Caco-2 (cell line): ENCODE measurements at regions not wholly inside any gene's neighbourhood (a gene's known extent, or its start where the extent isn't known, plus 50 kb on each side); places are given as distances from the start of the nearest gene placed in this dataset.

Experiments used
- BruUV-seq: library from RNA; stranded (reverse); fragments of 400-500 nt; replicated peaks from 2 replicates; lab custom pipeline; 2021; lab: Mats Ljungman, UMichigan
- CTCF ChIA-PET: fragments of 300-600 bp; sonication (Branson Sonifier 250); formaldehyde crosslinking; loops from one replicate; lab custom pipeline; 2022; ENCODE audit warnings: antibody characterized with exemption; lab: Charles Lee
- POLR2A ChIA-PET: fragments of 300-600 bp; sonication (Branson Sonifier 250); formaldehyde crosslinking; loops from one replicate; lab custom pipeline; 2022; ENCODE audit warnings: antibody characterized with exemption; lab: Charles Lee
- DNase-seq, 2 experiments: peaks; one replicate each; pipeline versions ENCODE4 v3.0.0 to v3.0.0-alpha.2; 2020 to 2022
- H3K27me3 ChIP-seq: replicated peaks from 2 replicates; pipeline ENCODE4 v1.6.0; 2011; ENCODE audit warnings: low read length; ENCODE audit not compliant: control insufficient read depth, insufficient read depth
- H3K36me3 ChIP-seq: 2 replicates; pipeline ENCODE4 v1.5.1; 2011; ENCODE audit warnings: low read length; ENCODE audit not compliant: control insufficient read depth, insufficient read depth
- H3K4me1 ChIP-seq: fragments of 250-450 bp; sonication (Bioruptor Pico); 2 replicates; pipeline ENCODE4 v1.5.1; 2020; ENCODE audit warnings: mild to moderate bottlenecking
- H3K4me3 ChIP-seq: 2 replicates; pipeline ENCODE4 v1.5.1; 2011; ENCODE audit warnings: low read depth, mild to moderate bottlenecking, control low read depth, low read length
- H3K9me3 ChIP-seq: fragments of 250-450 bp; sonication (Bioruptor Pico); 2 replicates; pipeline ENCODE4 v1.5.1; 2020; ENCODE audit warnings: mild to moderate bottlenecking, moderate library complexity
- H3K27ac Mint-ChIP-seq: one replicate; pipeline ENCODE4 v1.8.0; 2022; ENCODE audit warnings: mixed read lengths; ENCODE audit not compliant: unreplicated experiment
- H3K27me3 Mint-ChIP-seq: one replicate; pipeline ENCODE4 v1.8.0; 2022; ENCODE audit warnings: mixed read lengths; ENCODE audit not compliant: insufficient read depth, unreplicated experiment
- H3K36me3 Mint-ChIP-seq: one replicate; pipeline ENCODE4 v1.8.0; 2022; ENCODE audit warnings: mild to moderate bottlenecking, mixed read lengths; ENCODE audit not compliant: insufficient read depth, unreplicated experiment
- H3K4me1 Mint-ChIP-seq: one replicate; pipeline ENCODE4 v1.8.0; 2022; ENCODE audit warnings: low read depth, mixed read lengths; ENCODE audit not compliant: unreplicated experiment
- H3K4me3 Mint-ChIP-seq: one replicate; pipeline ENCODE4 v1.8.0; 2022; ENCODE audit warnings: mild to moderate bottlenecking, moderate library complexity, mixed read lengths; ENCODE audit not compliant: unreplicated experiment
- H3K9me3 Mint-ChIP-seq: one replicate; pipeline ENCODE4 v1.8.0; 2022; ENCODE audit warnings: mixed read lengths; ENCODE audit not compliant: unreplicated experiment
- CTCF ChIP-seq, 2 experiments: fragments of 200-600 bp in 1 of 2; IDR thresholded peaks; 1 replicate in 1 of 2; 2 replicates in 1 of 2; pipeline versions ENCODE4 v1.5.1 to v1.8.0; 2011 to 2022; ENCODE audit warnings: antibody characterized with exemption in 1 of 2, control low read depth in 1 of 2, inconsistent platforms in 1 of 2, low read depth in 1 of 2, low read length in 1 of 2, mild to moderate bottlenecking in 1 of 2, moderate library complexity in 1 of 2; ENCODE audit not compliant: insufficient read depth in 1 of 2, severe bottlenecking in 1 of 2, unreplicated experiment in 1 of 2
- intact Hi-C: fragments of 100-400 bp; cut with micrococcal nuclease; formaldehyde crosslinking; loops from one replicate; pipeline ENCODE4 v1.10.0; 2022; ENCODE audit not compliant: unreplicated experiment

DNA sequence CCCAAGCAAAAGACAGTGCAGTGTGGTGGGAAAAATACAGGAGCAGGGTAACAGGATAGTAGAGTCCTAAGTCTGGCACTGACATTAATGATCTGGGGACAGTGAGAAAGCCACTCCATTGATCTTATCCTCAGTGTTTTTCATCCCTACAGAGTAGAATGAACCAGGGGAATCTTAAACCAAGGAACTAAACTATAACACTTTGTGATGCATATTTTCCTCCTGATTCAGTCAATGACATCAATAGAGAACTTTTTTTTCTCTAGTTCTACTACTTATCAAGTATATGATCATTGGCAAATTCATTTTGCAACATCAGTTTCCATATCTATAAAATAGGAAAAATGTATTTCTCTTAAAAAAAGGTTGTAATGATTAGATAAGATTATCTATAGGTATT, 151.1 kb downstream of the TMEM26 start:
- Mint-ChIP-seq H3K27ac (no peak overlapping the region), H3K36me3 (no peaks in the 10 kb centered on the region), H3K4me1 (no peaks in the 10 kb centered on the region), H3K9me3 (no peaks in the 10 kb centered on the region), H3K27me3 (peaks cover 12% of the 10 kb centered on the region), H3K4me3 (no peak overlapping the region)
- H3K36me3 ChIP-seq: no peaks in the 10 kb centered on the region
- H3K4me3 ChIP-seq: no peak overlapping the region
- DNase-seq: no peak
- intact Hi-C loops: no loop called here
- no peaks in the 10 kb centered on the region for H3K27me3 ChIP-seq
- POLR2A ChIA-PET: no interaction called here
- CTCF ChIA-PET: no interaction called here
- H3K9me3 ChIP-seq: no peaks in the 10 kb centered on the region
- no TSS peak for BruUV-seq
- H3K4me1 ChIP-seq: no peaks in the 10 kb centered on the region
- TF ChIP-seq CTCF (IDR thresholded peaks at IDR 0.05; ENCODE audit: insufficient read depth in 1 of 2, low read depth in 1 of 2, low read length in 1 of 2, severe bottlenecking in 1 of 2, unreplicated experiment in 1 of 2): no peak

DNA sequence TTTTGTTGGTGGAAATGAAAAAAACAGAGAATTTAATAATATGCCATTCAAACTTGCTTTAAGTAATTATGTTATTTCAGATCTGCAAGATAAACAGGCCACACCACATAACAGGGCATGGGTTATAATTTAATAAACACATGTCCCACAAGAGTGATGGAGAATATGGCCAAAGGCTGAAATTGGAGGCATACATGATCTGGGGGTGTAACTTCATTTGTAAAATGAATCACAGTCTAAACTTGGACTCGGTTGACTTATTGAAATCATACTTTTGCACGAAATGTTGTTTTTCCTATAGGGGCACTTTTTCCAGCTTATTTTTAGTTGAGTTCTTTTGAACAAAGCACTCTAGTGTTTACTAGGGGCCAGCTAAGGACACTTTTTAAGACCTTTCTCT, 151.6 kb downstream of the TMEM26 start:
- H3K4me1 ChIP-seq: no peaks in the 10 kb centered on the region
- POLR2A ChIA-PET: no interaction called here
- intact Hi-C loops: no loop called here
- DNase-seq: no peak
- CTCF ChIA-PET: no interaction called here
- Mint-ChIP-seq H3K4me3 (no peak overlapping the region), H3K36me3 (no peaks in the 10 kb centered on the region), H3K9me3 (no peaks in the 10 kb centered on the region), H3K27ac (no peak overlapping the region), H3K4me1 (no peaks in the 10 kb centered on the region), H3K27me3 (peaks cover 12% of the 10 kb centered on the region)
- no peak for TF ChIP-seq CTCF (IDR thresholded peaks at IDR 0.05; ENCODE audit: insufficient read depth in 1 of 2, low read depth in 1 of 2, low read length in 1 of 2, severe bottlenecking in 1 of 2, unreplicated experiment in 1 of 2)
- no peaks in the 10 kb centered on the region for H3K27me3 ChIP-seq
- no peaks in the 10 kb centered on the region for H3K9me3 ChIP-seq
- H3K36me3 ChIP-seq: no peaks in the 10 kb centered on the region
- BruUV-seq: no TSS peak
- no peak overlapping the region for H3K4me3 ChIP-seq

GRCh38 chr10:61299841-61300240, 153.3 kb downstream of the TMEM26 start:
- Histone ChIP-seq H3K4me1 (no peaks in the 10 kb centered on the region), H3K9me3 (no peaks in the 10 kb centered on the region), H3K36me3 (no peaks in the 10 kb centered on the region), H3K27me3 (no peaks in the 10 kb centered on the region), H3K4me3 (no peak overlapping the region)
- Mint-ChIP-seq H3K9me3 (no peaks in the 10 kb centered on the region), H3K36me3 (no peaks in the 10 kb centered on the region), H3K4me1 (no peaks in the 10 kb centered on the region), H3K27ac (no peak overlapping the region), H3K27me3 (peaks cover 10% of the 10 kb centered on the region), H3K4me3 (no peak overlapping the region)
- no TSS peak for BruUV-seq
- POLR2A ChIA-PET: interaction anchor here (0.6 kb wide), 1 partner anchor 629 kb away, joined by 3 read pairs; no protein-coding TSS in a partner anchor
- intact Hi-C loops: no loop called here
- no peak for TF ChIP-seq CTCF (IDR thresholded peaks at IDR 0.05; ENCODE audit: insufficient read depth in 1 of 2, low read depth in 1 of 2, low read length in 1 of 2, severe bottlenecking in 1 of 2, unreplicated experiment in 1 of 2)
- DNase-seq: no peak
- CTCF ChIA-PET: no interaction called here
